NCI-H1105 treated with DMSO at 0.1 percent for 48 hours (cell line): ENCODE measurements at regions not wholly inside any gene's neighbourhood (a gene's known extent, or its start where the extent isn't known, plus 50 kb on each side); places are given as distances from the start of the nearest gene placed in this dataset.

Source experiments
- DNase-seq: peaks from one replicate; lab custom pipeline; 2025; lab: John Stamatoyannopoulos, UW

DNA sequence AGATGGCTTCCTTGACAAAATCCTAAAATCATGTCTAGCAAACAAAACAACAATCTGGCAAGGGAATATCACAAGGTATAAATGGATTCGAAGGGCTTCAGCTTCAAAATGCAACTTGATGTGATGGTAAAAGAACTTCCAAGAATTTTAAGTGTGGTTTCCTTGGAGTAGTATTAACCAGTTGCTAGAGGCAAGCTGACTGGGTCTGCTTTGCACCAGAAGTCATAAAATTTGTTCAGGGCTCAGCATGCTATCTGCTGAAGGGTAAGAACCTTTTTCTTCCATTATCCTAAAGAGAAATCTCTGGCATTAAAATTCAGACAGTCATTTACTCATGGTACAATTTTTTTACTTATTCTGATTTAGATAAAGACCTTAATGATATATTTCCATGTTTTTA, 516.7 kb downstream of the TXNL1 start:
- no peak for DNase-seq

DNA sequence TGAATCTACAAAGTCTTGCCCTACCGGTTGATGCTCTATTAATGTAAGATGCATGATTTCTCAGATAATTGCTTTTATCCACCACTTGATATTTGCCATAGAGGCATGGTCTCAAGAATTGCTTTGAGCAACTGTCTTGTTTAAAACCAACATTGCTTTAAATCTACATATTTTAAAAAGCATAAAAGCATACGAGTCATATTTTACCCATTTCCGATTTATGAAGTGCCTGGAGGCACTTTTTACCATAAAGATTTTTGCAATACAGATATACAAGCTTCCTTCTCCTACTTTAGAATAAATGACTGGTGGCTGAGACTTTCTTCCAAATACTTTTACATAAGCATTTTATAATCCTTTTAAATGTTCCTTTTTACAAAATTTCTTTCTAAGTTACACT, 517.6 kb downstream of the TXNL1 start:
- no peak for DNase-seq

DNA sequence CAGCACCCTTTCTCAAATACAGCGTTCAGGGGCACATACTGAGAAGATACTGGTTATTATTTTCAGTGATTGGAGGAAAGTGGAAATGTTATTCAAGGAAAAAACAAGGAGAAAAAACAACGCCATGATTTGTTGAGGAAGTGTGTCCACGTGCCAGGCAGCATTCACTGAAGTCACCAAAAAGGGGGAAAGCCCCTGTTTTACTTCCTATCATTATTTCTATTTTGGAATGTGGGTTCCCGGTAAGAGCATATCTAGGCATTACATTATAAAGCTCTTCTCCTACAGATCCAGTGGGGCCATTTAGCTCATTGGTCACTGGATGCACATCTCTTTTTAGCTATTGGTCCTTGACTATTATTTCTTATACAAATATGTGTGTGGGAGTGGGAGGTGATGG, 518.7 kb downstream of the TXNL1 start:
- DNase-seq: no peak

GRCh38 chr18:56118422-56118821, 520.0 kb downstream of the TXNL1 start:
- DNase-seq: no peak

- no peak for DNase-seq
These were observed 523.0 kb downstream of the TXNL1 start for GRCh38 chr18:56115071-56116015.

GRCh38 chr18:56112984-56113383, 525.0 kb upstream of the TCF4 start:
- no peak for DNase-seq

DNA sequence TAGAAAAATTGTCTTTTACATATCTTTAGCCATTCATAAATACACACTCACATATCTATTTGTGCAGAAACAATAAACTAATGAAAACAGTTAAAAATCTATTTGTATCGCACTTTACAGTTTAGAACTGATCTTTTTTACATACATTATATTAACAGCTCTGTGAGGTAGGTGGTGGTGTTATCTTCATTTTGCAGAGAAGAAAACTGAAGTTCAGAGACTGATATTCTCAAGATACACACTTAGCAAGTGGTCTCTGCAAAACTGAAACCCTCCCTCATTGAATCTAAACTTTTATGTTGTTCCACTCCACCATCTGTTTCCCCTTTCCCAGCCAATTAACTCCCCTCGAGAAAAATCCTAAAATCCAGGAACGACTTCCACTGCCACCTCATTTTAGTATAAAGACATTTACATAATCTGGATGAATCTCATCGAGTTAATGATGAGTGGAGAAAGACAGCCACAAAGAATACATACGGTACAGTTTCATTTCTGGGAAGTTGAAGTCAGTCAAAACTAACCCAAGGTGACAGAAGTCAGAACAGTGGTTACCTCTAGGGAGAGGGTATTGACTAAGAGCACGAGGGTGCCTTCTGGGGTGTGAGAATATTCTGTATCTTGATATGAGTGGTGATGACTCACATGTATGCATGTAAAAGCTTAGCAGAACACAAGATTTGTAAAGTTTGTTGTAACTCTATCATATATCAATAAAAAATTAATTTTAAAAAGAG, 524.2 kb upstream of the TCF4 start:
- DNase-seq: no peak

- no peak for DNase-seq
These were observed 521.8 kb upstream of the TCF4 start for GRCh38 chr18:56109757-56110156.

DNA sequence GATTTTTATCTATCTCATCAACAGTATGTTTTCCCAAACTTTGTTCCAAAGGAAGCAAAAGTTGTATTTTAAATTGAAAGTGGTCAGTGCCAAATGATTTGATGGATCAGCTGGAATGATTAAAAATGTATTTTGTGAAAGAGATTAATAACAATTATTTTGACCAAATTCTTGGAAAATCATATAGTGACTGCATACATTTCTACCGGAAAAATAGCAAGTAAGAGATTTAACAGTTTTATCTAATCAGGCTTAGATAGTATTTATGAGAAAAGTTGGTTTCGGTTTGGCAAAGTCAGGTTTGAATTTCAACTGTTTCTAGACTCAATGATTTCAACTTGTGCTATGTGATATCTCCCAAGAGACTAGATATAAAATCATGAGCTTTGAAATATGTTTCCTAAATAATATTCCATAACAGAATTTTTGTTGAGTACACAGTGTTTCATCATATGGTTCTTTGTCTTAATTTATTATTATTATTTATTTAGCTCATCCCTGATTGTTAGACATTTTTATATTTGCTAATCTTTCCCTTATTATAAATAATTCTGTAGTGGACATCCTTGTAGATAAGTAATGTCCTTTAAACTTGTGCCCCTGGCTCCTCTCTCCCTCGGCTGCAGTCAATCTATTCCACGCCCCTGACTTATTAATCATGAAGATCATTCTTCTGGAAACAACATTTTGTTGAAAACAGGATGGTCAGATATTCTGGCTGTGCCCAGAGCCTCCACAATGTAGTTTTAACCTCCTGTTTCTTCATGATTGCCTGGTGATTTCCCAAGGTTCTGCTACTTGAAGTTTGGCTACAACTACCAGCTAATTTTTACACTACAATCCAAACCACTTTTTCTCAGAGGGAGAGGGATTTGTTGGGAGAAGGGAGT, 520.7 kb upstream of the TCF4 start:
- DNase-seq: no peak

DNA sequence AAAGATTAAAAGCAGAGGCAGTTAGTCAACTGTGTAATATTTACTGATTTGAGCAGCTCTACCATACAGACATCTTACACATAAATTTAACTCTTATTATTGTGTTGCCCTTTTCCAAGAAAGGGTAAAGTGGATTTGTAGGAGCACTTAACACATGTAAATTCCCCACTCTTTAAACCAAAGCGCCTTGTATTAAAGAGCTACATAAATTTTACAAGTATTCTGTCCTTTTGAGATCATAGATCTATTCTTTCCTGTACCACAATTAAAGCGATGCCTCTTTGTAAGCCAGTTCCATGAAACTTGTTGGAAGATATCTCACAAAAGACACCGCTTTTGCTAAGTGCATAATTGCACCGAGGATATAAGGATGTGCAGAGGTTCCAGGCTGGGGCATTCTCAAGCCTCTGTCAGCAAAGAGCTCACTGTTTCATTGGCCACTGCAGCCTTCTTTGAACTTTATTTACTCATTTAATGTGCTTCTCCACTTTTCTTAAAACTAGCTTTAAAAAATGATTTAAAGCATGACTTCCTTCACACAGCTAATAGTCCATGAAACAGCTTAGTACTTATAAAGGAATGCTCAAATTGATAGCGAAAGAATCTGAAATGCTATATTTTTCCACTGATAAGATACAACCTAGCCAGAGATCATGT, 520.0 kb upstream of the TCF4 start:
- no peak for DNase-seq

GRCh38 chr18:56100090-56100722, 512.2 kb upstream of the TCF4 start:
- no peak for DNase-seq

- peak; percentile 94 for DNase-seq
These were observed 509.6 kb upstream of the TCF4 start for GRCh38 chr18:56097621-56098020.

GRCh38 chr18:56096861-56097260, 508.9 kb upstream of the TCF4 start:
- DNase-seq: peak; percentile 93

DNA sequence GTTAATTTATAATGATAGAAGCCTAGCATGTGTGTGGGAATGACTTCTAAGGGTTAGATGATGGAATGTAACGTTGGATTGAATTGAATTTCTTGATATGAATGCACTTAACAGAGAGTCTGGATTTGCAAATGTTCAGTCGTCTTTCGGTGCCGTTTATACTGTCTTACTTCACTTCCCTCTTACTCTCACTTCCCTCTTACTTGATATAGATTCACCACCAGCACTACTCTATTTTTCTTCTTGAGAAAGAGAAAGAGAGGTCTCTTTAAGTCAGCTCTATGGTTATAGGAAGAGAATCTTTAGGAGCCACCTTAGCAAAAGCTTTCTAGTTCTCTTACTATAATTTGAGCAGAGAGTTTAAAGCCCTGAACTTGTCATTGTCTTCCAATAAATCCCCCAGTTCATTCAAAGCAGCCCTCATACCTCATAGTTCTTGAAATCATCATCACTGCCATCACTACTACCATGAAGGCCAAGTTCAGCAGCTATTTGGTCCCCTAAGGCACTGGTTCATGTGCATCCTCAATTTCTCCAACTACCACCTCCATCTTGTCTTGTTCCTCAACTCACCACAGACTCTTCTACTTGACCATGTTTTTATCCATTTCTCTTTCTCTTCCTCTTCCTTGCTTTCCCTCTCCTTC, 501.7 kb upstream of the TCF4 start:
- no peak for DNase-seq

DNA sequence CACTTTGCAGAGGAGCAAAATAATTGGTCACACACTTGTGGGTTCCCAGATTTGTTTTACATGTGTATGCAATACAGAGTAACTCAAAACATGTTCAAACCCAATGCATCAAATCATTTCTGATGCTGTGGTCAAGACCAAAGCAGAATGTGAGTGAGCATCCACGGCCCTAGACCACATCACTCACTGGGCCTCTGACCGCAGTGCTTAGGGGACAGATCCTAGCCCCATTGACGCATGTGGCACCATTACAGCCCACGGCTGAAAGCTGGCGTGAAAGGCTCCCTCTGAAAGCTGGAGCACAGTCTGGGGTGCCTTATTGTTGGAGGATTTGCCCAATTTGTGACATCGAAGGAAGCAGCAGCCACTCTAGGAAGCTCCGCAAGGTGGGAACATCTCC, 498.8 kb upstream of the TCF4 start:
- no peak for DNase-seq

DNA sequence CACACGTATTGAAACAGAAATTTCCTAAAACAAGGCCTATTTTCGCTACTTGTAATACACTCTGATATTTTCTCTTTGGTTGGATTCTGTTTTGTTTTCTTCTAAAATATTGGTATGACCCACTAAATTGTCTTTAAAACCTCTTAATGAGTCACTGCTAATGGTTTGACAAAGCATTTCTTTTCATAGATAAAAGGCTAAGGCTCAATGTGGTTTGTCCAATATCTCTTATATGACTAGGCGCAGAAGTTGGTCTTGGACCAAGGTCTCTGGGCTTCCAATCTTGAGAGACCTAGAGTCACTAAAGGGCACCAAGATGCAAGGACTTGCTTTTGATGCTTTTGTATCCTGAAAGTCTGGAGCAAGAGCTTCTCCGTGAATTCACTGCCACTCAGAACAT, 498.2 kb upstream of the TCF4 start:
- no peak for DNase-seq

DNA sequence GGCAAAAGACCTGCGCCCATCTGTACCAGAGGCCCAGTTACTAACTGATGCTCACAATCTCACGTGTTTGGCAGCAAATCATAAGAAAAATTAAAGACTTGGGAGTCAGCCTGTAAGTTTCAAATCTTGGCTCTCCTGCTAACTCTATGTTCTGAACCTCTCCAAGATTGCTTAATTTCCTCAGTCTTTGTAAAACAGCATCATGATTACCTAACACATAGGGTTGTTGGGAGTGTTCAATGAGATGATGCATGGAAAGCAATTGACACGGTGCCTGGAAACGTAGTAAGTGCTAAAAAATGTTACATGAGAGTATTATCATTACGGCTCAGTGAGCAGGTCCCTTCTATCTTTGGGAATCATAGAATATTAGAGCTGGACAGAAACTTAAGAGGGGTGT, 497.6 kb upstream of the TCF4 start:
- DNase-seq: no peak

- peak; percentile 54 for DNase-seq
These were observed 495.7 kb upstream of the TCF4 start for GRCh38 chr18:56083523-56084287.

GRCh38 chr18:56083097-56083521, 495.1 kb upstream of the TCF4 start:
- DNase-seq: peak; percentile 34

DNA sequence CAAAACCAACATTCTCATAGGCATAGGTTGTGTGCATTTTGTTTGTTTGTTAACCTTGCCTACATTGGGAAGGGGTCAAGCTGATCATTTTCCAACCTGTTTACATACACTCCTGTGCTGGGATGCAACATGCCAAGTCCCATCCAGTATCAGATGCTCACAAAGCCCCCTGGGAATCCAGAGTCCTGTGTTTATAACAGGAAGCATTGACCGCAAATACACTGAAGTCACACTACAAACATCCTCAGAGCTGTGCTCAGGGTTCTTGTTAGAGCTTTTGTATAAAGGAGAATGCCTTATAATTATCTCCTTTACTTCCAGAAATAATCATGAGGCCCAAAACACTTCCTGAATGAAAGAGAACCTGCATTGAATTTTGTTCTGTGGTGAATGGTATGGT, 488.7 kb upstream of the TCF4 start:
- no peak for DNase-seq
